CD14-positive monocyte (primary cell): ENCODE measurements at regions not wholly inside any gene's neighbourhood (a gene's known extent, or its start where the extent isn't known, plus 50 kb on each side); places are given as distances from the start of the nearest gene placed in this dataset.

Experiments used
- DNase-seq, 3 donors: peaks; one replicate each; pipeline ENCODE4 v3.0.0-alpha.2; 2011 to 2022
- H2AFZ ChIP-seq: 2 replicates; pipeline ENCODE4 v1.6.0; 2012; ENCODE audit warnings: mild to moderate bottlenecking, low read depth, low read length, inconsistent platforms; ENCODE audit not compliant: insufficient read depth, poor library complexity, severe bottlenecking
- H3K27ac ChIP-seq, 2 donors: 1 replicate in 1 of 2; 2 replicates in 1 of 2; pipeline ENCODE4 v1.5.1; 2012 to 2013; ENCODE audit warnings: low read length in 2 of 2, control low read depth in 1 of 2, inconsistent platforms in 1 of 2, low read depth in 1 of 2, mild to moderate bottlenecking in 1 of 2
- H3K27me3 ChIP-seq, 2 donors: one replicate each; pipeline versions ENCODE4 v1.6.0 to v1.6.1; 2011 to 2013; ENCODE audit warnings: low read length in 2 of 2; ENCODE audit not compliant: control insufficient read depth in 2 of 2, insufficient read depth in 2 of 2
- H3K36me3 ChIP-seq, 2 donors: replicated peaks in 1 of 2; 1 replicate in 1 of 2; 2 replicates in 1 of 2; pipeline versions ENCODE4 v1.5.1 to v1.6.1; 2012 to 2013; ENCODE audit warnings: low read length in 2 of 2, control low read depth in 1 of 2, inconsistent platforms in 1 of 2, mild to moderate bottlenecking in 1 of 2; ENCODE audit not compliant: insufficient read depth in 2 of 2, control insufficient read depth in 1 of 2
- H3K4me1 ChIP-seq, 2 donors: 1 replicate in 1 of 2; 2 replicates in 1 of 2; pipeline versions ENCODE4 v1.5.1 to v1.6.1; 2012 to 2013; ENCODE audit warnings: low read length in 2 of 2, control low read depth in 1 of 2, inconsistent platforms in 1 of 2, mild to moderate bottlenecking in 1 of 2, moderate library complexity in 1 of 2; ENCODE audit not compliant: insufficient read depth in 2 of 2, control insufficient read depth in 1 of 2
- H3K4me2 ChIP-seq: replicated peaks from 2 replicates; pipeline ENCODE3; 2012; ENCODE audit warnings: low read length, moderate library complexity, mild to moderate bottlenecking; ENCODE audit not compliant: poor library complexity, severe bottlenecking; ENCODE audit errors: extremely low read depth
- H3K4me3 ChIP-seq, 3 experiments: fragments of 200-600 bp in 1 of 3; sonication (generic) in 1 of 3; replicated peaks in 1 of 3; 1 replicate in 2 of 3; 2 replicates in 1 of 3; pipeline ENCODE4 v1.5.1; 2011 to 2013; ENCODE audit warnings: low read length in 3 of 3, mild to moderate bottlenecking in 3 of 3, control low read depth in 2 of 3, low read depth in 2 of 3, inconsistent platforms in 1 of 3, moderate library complexity in 1 of 3
- H3K79me2 ChIP-seq: 2 replicates; pipeline ENCODE4 v1.6.0; 2012; ENCODE audit warnings: mild to moderate bottlenecking, control low read depth, inconsistent platforms, low read length, moderate library complexity; ENCODE audit not compliant: insufficient read depth
- H3K9ac ChIP-seq: 2 replicates; pipeline ENCODE4 v1.6.0; 2017; ENCODE audit warnings: low read length, mild to moderate bottlenecking; ENCODE audit not compliant: insufficient read depth, poor library complexity, severe bottlenecking
- H3K9me3 ChIP-seq, 2 donors: replicated peaks in 1 of 2; 1 replicate in 1 of 2; 2 replicates in 1 of 2; pipeline versions ENCODE4 v1.5.1 to v1.6.1; 2012 to 2013; ENCODE audit warnings: low read length in 2 of 2, control low read depth in 1 of 2; ENCODE audit not compliant: control insufficient read depth in 1 of 2, insufficient read depth in 1 of 2
- H4K20me1 ChIP-seq: 2 replicates; pipeline ENCODE4 v1.6.0; 2012; ENCODE audit warnings: mild to moderate bottlenecking, low read length, control low read depth, moderate library complexity; ENCODE audit not compliant: insufficient read depth
- H3K27ac Mint-ChIP-seq, 7 donors: one replicate each; pipeline ENCODE4 v1.8.0; 2020; ENCODE audit warnings: mild to moderate bottlenecking in 7 of 7, mixed read lengths in 7 of 7, moderate library complexity in 6 of 7, inconsistent platforms in 2 of 7
- H3K27me3 Mint-ChIP-seq, 3 donors: one replicate each; pipeline ENCODE4 v1.8.0; 2021 to 2022; ENCODE audit warnings: low read depth in 3 of 3, mild to moderate bottlenecking in 3 of 3, mixed read lengths in 3 of 3, moderate library complexity in 3 of 3, inconsistent platforms in 1 of 3
- H3K36me3 Mint-ChIP-seq, 2 donors: one replicate each; pipeline ENCODE4 v1.8.0; 2020; ENCODE audit warnings: mixed read lengths in 2 of 2, inconsistent platforms in 1 of 2, mild to moderate bottlenecking in 1 of 2
- H3K4me1 Mint-ChIP-seq: one replicate; pipeline ENCODE4 v1.8.0; 2020; ENCODE audit warnings: mild to moderate bottlenecking, mixed read lengths
- H3K4me3 Mint-ChIP-seq, 2 donors: one replicate each; pipeline ENCODE4 v1.8.0; 2020; ENCODE audit warnings: mild to moderate bottlenecking in 2 of 2, mixed read lengths in 2 of 2, moderate library complexity in 1 of 2
- H3K9me3 Mint-ChIP-seq, 7 donors: one replicate each; pipeline ENCODE4 v1.8.0; 2020 to 2022; ENCODE audit warnings: mixed read lengths in 7 of 7, mild to moderate bottlenecking in 6 of 7, moderate library complexity in 6 of 7, inconsistent platforms in 2 of 7
- CTCF ChIP-seq: fragments of 200-600 bp; IDR thresholded peaks from one replicate; pipeline ENCODE4 v1.8.0; 2022; ENCODE audit warnings: antibody characterized with exemption, mild to moderate bottlenecking
- WGBS: methylation state at CpG from one replicate; pipeline ENCODE4 v1.1.5; 2013; ENCODE audit warnings: missing lambda C conversion rate; ENCODE audit not compliant: insufficient coverage; 5-methylcytosine and 5-hydroxymethylcytosine counted together
- intact Hi-C, 2 donors: fragments of 100-400 bp; cut with micrococcal nuclease; formaldehyde crosslinking; loops; one replicate each; pipeline versions ENCODE4 v1.15.0 to v1.15.1; 2023

GRCh38 chr20:63106765-63107448 lies 100.1 kb upstream of the BHLHE23 start:
- Histone ChIP-seq H3K9ac (no peak overlapping the region), H3K79me2 (no peaks in the 10 kb centered on the region), H3K27me3 (peaks cover 0 to 10% of the 10 kb centered on the region in 2 donors), H3K27ac (no peak overlapping the region), H3K9me3 (peaks cover 10 to 39% of the 10 kb centered on the region in 2 donors), H2AFZ (no peak overlapping the region), H4K20me1 (no peaks in the 10 kb centered on the region), H3K4me2 (no peak overlapping the region), H3K4me1 (peaks cover 3 to 11% of the 10 kb centered on the region in 2 donors), H3K36me3 (no peaks in the 10 kb centered on the region), H3K4me3 (no peak overlapping the region)
- H3K27me3 Mint-ChIP-seq: peaks cover 5 to 26% (median 15%) of the 10 kb centered on the region in 3 donors
- 80% methylated on average over 15 of the region's 16 CpGs for WGBS
- H3K27ac Mint-ChIP-seq: no peak overlapping the region
- no peaks in the 10 kb centered on the region for H3K36me3 Mint-ChIP-seq
- intact Hi-C loops: no loop called here
- H3K4me3 Mint-ChIP-seq: no peak overlapping the region
- H3K4me1 Mint-ChIP-seq: peaks cover 4% of the 10 kb centered on the region
- no peak for DNase-seq
- TF ChIP-seq CTCF: no peak
- peaks cover 11 to 33% (median 25%) of the 10 kb centered on the region in 7 donors for H3K9me3 Mint-ChIP-seq

GRCh38 chr20:63106108-63106764 lies 99.5 kb upstream of the BHLHE23 start:
- no peak overlapping the region for H3K4me3 ChIP-seq
- H3K9ac ChIP-seq: no peak overlapping the region
- peaks cover 0 to 14% of the 10 kb centered on the region in 2 donors for H3K27me3 ChIP-seq
- WGBS: 86% methylated on average over 12 of the region's 15 CpGs
- H3K9me3 ChIP-seq: peaks cover 4 to 39% of the 10 kb centered on the region in 2 donors
- H3K4me2 ChIP-seq: no peak overlapping the region
- no peak for TF ChIP-seq CTCF
- no peak overlapping the region for H2AFZ ChIP-seq
- intact Hi-C loops: no loop called here
- no peaks in the 10 kb centered on the region for H3K36me3 Mint-ChIP-seq
- H3K27ac ChIP-seq: no peak overlapping the region
- H3K27ac Mint-ChIP-seq: no peak overlapping the region
- peaks cover 3 to 14% of the 10 kb centered on the region in 2 donors for H3K4me1 ChIP-seq
- no peaks in the 10 kb centered on the region for H4K20me1 ChIP-seq
- H3K27me3 Mint-ChIP-seq: peaks cover 8 to 32% (median 20%) of the 10 kb centered on the region in 3 donors
- peaks cover 10 to 37% (median 25%) of the 10 kb centered on the region in 7 donors for H3K9me3 Mint-ChIP-seq
- H3K79me2 ChIP-seq: no peaks in the 10 kb centered on the region
- H3K36me3 ChIP-seq: no peaks in the 10 kb centered on the region
- H3K4me3 Mint-ChIP-seq: no peak overlapping the region
- DNase-seq: no peak
- peaks cover 7% of the 10 kb centered on the region for H3K4me1 Mint-ChIP-seq
